Activated CD4-positive, alpha-beta T cell treated with anti-CD3 and anti-CD28 coated beads, Interleukin-2, amount 50 U/mL, for 24 hours (primary cell): ENCODE measurements at regions not wholly inside any gene's neighbourhood (a gene's known extent, or its start where the extent isn't known, plus 50 kb on each side); places are given as distances from the start of the nearest gene placed in this dataset.

Experiments
- DNase-seq, 2 donors: peaks; one replicate each; pipeline ENCODE4 v3.0.0-alpha.2; 2020; ENCODE audit warnings: low read depth in 1 of 2, low spot score in 1 of 2

DNA sequence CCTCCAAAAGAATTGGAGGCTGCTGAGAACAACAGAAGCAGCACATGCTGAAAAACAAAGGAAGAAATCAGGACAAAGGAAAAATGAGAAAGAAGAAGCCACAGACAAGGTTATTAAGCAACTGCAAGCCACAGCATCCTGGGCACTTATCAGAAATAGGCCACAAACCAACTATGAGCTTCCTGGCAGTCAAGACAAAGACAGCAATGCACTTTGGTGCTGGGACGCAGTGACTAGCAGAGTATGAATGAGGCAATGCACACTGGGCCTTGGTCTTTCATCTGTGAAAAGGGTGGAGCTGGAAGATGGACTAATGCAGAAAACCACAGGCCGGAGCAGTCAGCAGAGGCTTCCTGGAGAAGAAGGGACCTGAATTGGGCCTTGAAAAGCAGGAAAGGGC is 56.0 kb upstream of the LINGO1 start:
- no peak for DNase-seq

DNA sequence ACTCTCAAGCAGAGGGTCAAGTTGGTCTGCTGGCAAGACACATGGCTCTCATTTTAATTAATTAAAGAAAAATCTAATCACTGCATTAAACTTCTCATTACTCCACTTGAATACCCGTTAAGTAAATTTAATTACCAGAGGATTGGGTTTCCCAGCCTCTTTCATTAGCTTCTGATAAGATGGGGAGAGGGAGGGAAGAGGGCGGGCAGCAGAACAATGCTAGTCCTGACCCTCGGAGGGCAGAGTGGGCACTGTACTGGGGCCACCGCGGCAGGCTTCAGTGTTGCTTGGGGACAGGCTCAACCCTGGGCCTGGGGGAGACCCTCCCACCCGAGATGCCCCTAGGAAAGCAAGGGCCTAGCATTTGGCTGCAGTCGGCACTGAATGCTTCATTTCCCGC is 55.6 kb upstream of the LINGO1 start:
- no peak for DNase-seq

DNA sequence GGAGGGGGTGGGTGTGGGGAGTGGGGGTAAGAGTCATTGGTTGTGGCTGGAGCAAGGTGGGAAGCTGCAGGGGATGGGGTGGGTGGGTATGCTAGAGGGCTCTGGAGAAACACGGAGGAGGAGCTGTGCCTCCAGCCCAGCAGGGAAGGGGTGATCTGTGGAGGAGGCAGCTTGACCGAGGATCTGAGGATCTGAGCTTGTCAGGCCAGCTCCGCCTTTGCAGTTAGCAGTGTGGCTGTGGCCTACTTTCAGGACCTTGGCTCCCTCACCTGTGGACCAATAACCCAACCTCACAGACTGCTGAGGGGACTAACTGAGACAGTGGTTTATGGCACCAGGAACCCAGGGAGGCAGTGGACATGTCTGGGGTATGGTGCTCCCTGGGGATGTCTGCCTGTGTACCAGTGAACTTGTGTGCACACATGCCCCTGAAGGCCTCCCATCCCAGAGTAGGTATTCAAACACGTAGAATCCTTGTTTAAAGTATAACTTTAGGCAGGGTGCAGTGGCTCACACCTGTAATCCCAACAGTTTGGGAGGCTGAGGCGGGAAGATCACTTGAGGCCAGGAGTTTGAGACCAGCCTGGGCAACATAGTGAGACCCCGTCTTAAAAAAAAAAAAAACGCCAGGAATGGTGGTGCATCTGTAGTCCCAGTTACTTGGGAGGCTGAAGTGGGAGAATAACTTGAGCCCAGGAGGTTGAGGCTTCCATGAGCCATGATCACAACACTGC is 52.5 kb upstream of the LINGO1 start:
- no peak for DNase-seq

DNA sequence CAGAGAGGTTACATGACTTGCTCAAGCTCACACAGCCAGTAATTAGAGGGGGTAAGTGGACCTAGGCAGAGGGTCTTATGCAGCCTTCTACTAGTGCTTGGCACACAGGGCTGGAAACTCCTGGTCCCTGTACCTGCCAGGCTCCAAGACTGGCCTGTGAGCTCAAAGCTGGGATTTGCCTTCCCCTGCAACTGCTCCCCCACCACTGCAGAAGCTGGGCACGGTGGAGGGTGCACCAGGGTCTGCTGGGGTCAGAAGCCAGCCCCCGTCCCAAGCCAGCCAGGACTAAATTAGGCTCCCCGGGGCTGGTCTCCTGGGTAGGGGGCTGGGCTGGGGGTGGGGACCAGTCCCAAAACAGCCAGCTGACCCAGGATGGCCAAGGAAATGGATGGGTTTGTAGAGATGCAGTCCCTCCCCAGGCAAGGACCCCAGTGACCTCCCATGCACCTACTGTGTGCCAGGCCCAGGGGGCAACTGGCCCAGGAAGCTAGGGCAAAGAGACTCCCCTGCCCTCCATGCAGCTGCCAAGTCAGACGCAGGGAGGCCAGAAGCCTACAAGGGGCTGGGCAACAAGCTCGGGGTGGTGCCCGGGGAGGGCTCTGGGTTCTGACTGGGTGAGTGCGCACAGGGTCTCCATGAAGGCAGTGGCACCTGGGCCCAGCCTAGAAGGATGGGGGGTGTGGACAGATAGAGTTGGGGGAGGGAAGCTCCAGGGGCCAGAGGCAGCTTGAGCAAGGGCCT is 51.8 kb upstream of the LINGO1 start:
- DNase-seq = no peak

- DNase-seq = no peak
Measured at GRCh38 chr15:77682564-77682963, 49.9 kb upstream of the LINGO1 start.
